Stomach (tissue), 8 donors: ENCODE measurements at regions not wholly inside any gene's neighbourhood (a gene's known extent, or its start where the extent isn't known, plus 50 kb on each side); places are given as distances from the start of the nearest gene placed in this dataset.

Experiments used
- DNase-seq, 2 donors: peaks; one replicate each; pipeline versions ENCODE4 v3.0.0 to v3.0.0-alpha.2; 2013 to 2019
- H3K27ac ChIP-seq, 5 donors: fragments of 200-600 bp in 4 of 5; sonication (generic) in 4 of 5; one replicate each; pipeline ENCODE4 v1.5.1; 2013 to 2019; ENCODE audit warnings: mild to moderate bottlenecking in 1 of 5, moderate library complexity in 1 of 5
- H3K27me3 ChIP-seq, 3 donors: fragments of 200-600 bp; sonication (generic); one replicate each; pipeline ENCODE4 v1.5.1; 2017 to 2019; ENCODE audit warnings: mixed run types in 1 of 3
- H3K36me3 ChIP-seq, 4 donors: fragments of 200-600 bp; sonication (generic); 1 replicate in 3 of 4; 2 replicates in 1 of 4; pipeline ENCODE4 v1.5.1; 2016 to 2019
- H3K4me1 ChIP-seq, 4 donors: fragments of 200-600 bp; sonication (generic); one replicate each; pipeline ENCODE4 v1.5.1; 2016 to 2019
- H3K4me3 ChIP-seq, 4 donors: fragments of 200-600 bp; sonication (generic) in 3 of 4; one replicate each; pipeline ENCODE4 v1.5.1; 2016 to 2019; ENCODE audit warnings: mild to moderate bottlenecking in 1 of 4
- H3K9me3 ChIP-seq, 4 donors: fragments of 200-600 bp; sonication (generic); one replicate each; pipeline ENCODE4 v1.5.1; 2016 to 2019
- EP300 ChIP-seq: sonication (generic); formaldehyde crosslinking; IDR thresholded peaks from one replicate; pipeline ENCODE4 v1.6.1; 2017; ENCODE audit warnings: antibody characterized with exemption
- POLR2A ChIP-seq, 4 donors: fragments of 450-650 bp; IDR thresholded peaks; one replicate each; pipeline ENCODE4 v1.6.1; 2016; ENCODE audit warnings: antibody characterized with exemption in 4 of 4, control low read depth in 2 of 4, mild to moderate bottlenecking in 1 of 4, moderate library complexity in 1 of 4
- POLR2AphosphoS5 ChIP-seq, 3 donors: sonication (generic); formaldehyde crosslinking; IDR thresholded peaks; one replicate each; pipeline ENCODE4 v1.6.1; 2016; ENCODE audit warnings: antibody characterized with exemption in 3 of 3
- WGBS, 5 donors: extraction: QIAGEN DNeasy Blood & Tissue Kit in 3 of 5; methylation state at CpG; one replicate each; pipeline versions ENCODE4 v1.1.5 to v1.1.7; 2013 to 2018; 5-methylcytosine and 5-hydroxymethylcytosine counted together
- intact Hi-C: fragments of 100-400 bp; cut with DNase I; formaldehyde crosslinking; loops from one replicate; pipeline ENCODE4 v1.15.1; 2023; ENCODE audit warnings: low total_unique reads
- TF ChIP-seq, protein P1 (sequence below), 7 experiments: fragments of 450-650 bp in 4 of 7; fragments of 200-600 bp in 3 of 7; sonication (generic) in 3 of 7; IDR thresholded peaks; one replicate each; pipeline ENCODE4 v1.5.1; 2016 to 2019; ENCODE audit warnings: antibody characterized with exemption in 7 of 7, control low read depth in 2 of 7, mild to moderate bottlenecking in 1 of 7
- donor health status: healthy with polysubstance abuse.
- donor health status: Bipolar disorder and iron deficiency.
- donor health status: healthy.

DNA sequence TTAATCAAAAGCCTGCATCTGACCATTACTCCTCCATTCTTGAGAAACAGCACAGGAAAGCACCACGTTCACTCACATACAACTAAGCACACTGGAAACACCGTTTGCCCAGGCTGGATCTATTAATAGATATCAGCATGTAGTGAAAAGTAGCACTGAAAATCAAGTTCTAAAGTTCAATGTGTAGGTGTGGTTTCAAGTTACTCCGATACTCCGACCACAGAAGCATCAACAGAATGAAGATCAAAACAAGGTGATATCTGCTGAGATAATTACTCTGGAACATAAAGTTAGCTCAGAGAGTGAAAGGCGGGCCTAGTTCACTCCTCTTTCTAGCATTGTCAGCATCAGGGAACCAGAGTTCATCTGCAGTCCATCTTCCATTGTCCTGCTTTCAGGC, 1367.4 kb upstream of the ACVR2A start:
- no peak overlapping the region for H3K27ac ChIP-seq
- H3K4me1 ChIP-seq, result no peaks in the 10 kb centered on the region
- no peaks in the 10 kb centered on the region for H3K36me3 ChIP-seq
- peak in 1 of 2 donors; percentile 6 for DNase-seq
- H3K9me3 ChIP-seq, result no peaks in the 10 kb centered on the region
- WGBS, 5 donors, result 25 to 58% (median 35%) methylated on average over 5 of the region's 5 CpGs
- intact Hi-C loops, result no loop called here
- TF ChIP-seq EP300 (no peak), POLR2A (IDR thresholded peaks at IDR 0.05) (no peak), POLR2AphosphoS5 (IDR thresholded peaks at IDR 0.05) (no peak)
- TF ChIP-seq, protein P1, sequence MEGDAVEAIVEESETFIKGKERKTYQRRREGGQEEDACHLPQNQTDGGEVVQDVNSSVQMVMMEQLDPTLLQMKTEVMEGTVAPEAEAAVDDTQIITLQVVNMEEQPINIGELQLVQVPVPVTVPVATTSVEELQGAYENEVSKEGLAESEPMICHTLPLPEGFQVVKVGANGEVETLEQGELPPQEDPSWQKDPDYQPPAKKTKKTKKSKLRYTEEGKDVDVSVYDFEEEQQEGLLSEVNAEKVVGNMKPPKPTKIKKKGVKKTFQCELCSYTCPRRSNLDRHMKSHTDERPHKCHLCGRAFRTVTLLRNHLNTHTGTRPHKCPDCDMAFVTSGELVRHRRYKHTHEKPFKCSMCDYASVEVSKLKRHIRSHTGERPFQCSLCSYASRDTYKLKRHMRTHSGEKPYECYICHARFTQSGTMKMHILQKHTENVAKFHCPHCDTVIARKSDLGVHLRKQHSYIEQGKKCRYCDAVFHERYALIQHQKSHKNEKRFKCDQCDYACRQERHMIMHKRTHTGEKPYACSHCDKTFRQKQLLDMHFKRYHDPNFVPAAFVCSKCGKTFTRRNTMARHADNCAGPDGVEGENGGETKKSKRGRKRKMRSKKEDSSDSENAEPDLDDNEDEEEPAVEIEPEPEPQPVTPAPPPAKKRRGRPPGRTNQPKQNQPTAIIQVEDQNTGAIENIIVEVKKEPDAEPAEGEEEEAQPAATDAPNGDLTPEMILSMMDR (IDR thresholded peaks at IDR 0.05), result no peak
- no peak overlapping the region for H3K4me3 ChIP-seq
- no peaks in the 10 kb centered on the region for H3K27me3 ChIP-seq

DNA sequence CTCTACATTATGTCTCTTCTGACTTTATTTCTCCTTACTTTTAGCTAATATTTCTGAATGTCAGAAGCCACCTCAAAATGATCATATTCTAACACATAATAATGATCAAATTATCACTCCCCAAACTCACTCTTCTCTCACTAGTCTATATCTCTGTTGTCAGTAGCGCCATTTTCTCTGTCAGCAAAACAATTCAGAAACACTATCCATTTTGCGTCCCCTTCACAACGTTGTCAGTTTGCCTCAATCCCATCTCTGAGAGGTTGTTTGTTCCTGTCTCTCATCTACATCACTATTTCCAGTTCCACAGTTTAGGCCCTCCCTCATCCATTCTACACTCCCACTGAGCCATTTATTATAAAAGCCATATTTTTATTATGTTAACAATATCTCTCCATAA, 1376.3 kb upstream of the ACVR2A start:
- Histone ChIP-seq H3K4me1 (no peaks in the 10 kb centered on the region), H3K27me3 (no peaks in the 10 kb centered on the region), H3K36me3 (no peaks in the 10 kb centered on the region), H3K4me3 (no peak overlapping the region), H3K27ac (no peak overlapping the region), H3K9me3 (no peaks in the 10 kb centered on the region)
- DNase-seq, result no peak
- intact Hi-C loops, result no loop called here
- 87 to 93% (median 89%) methylated on average over 3 of the region's 3 CpGs for WGBS, 5 donors
- TF ChIP-seq EP300 (no peak), POLR2A (IDR thresholded peaks at IDR 0.05) (no peak), POLR2AphosphoS5 (IDR thresholded peaks at IDR 0.05) (no peak)
- TF ChIP-seq, protein P1 (IDR thresholded peaks at IDR 0.05), result no peak

DNA sequence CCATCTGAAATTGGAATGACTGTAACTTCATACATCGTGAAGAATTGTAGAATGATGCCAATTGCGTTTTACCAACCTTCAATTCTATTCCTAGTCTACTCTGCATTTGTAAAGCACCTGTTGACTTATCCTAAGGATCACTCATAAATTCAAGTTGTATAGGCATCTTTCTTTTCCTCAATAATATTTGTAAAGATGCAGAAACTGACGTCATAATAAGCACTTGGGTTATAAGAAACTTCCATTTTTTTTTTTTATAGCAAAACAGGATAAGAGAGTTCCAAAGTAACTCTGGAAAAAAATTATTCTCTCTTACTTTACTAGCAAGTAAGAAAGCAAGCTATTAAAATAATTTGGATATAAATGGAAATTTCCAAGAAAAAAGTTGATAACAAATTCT, 1377.4 kb upstream of the ACVR2A start:
- H3K9me3 ChIP-seq, result no peaks in the 10 kb centered on the region
- no peak overlapping the region for H3K4me3 ChIP-seq
- DNase-seq, result no peak
- no peaks in the 10 kb centered on the region for H3K4me1 ChIP-seq
- intact Hi-C loops, result no loop called here
- TF ChIP-seq, protein P1 (IDR thresholded peaks at IDR 0.05), result no peak
- no peak for TF ChIP-seq EP300
- no peak overlapping the region for H3K27ac ChIP-seq
- H3K36me3 ChIP-seq, result no peaks in the 10 kb centered on the region
- 82 to 91% (median 87%) methylated on average over 3 of the region's 3 CpGs for WGBS, 5 donors
- H3K27me3 ChIP-seq, result no peaks in the 10 kb centered on the region

DNA sequence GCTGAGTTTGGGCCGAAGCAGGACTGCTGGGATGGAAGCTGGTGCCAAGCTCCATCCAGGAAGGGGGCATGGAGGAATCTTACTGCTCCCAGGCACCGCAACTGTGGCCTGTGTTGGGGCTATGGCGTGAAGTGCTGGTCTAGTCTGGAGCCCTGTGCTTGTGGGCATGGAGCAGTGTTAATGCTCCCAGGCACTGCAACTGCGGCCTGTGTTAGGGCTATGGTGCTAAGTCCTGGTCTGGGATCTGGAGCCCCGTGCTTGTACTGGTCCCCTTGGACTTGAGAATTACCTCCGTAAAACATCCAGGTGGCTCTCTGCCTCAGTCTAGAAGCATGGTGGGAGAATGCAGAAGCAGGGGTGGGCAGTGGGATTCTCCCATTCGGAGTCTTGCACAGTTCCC, 1379.4 kb upstream of the ACVR2A start:
- no peaks in the 10 kb centered on the region for H3K36me3 ChIP-seq
- H3K9me3 ChIP-seq, result peaks cover 0 to 10% (median 3%) of the 10 kb centered on the region in 4 donors
- no peak for DNase-seq
- TF ChIP-seq POLR2AphosphoS5 (IDR thresholded peaks at IDR 0.05) (no peak), POLR2A (IDR thresholded peaks at IDR 0.05) (no peak), EP300 (no peak)
- TF ChIP-seq, protein P1 (IDR thresholded peaks at IDR 0.05), result no peak
- no peaks in the 10 kb centered on the region for H3K27me3 ChIP-seq
- no peak overlapping the region for H3K27ac ChIP-seq
- intact Hi-C loops, result no loop called here
- H3K4me1 ChIP-seq, result no peaks in the 10 kb centered on the region
- WGBS, 5 donors, result 89 to 93% (median 91%) methylated on average over 5 to 7 of the region's 7 CpGs
- no peak overlapping the region for H3K4me3 ChIP-seq
